ENCODE measurements at regions not wholly inside any gene's neighbourhood (a gene's known extent, or its start where the extent isn't known, plus 50 kb on each side); places are given as distances from the start of the nearest gene placed in this dataset.

- H3K27ac ChIP-seq, result no peak overlapping the region
- WGBS, 2 donors, result 38 to 56% methylated on average over 1 of the region's 1 CpG
- H3K4me1 ChIP-seq, result no peaks in the 10 kb centered on the region
- no peaks in the 10 kb centered on the region for H3K9me3 ChIP-seq
- intact Hi-C loops (cut with DNase I), result no loop called here
- TF ChIP-seq CTCF (IDR thresholded peaks at IDR 0.05) (no peak), POLR2A (IDR thresholded peaks at IDR 0.05) (no peak)
- no peak overlapping the region for H3K4me3 ChIP-seq
- no peak for DNase-seq
- no peaks in the 10 kb centered on the region for H3K36me3 ChIP-seq
- H3K27me3 ChIP-seq, result no peaks in the 10 kb centered on the region
Measured at GRCh38 chr3:118781839-118782238, 252.8 kb downstream of the IGSF11 start.

GRCh38 chr3:118782755-118783202 lies 251.9 kb downstream of the IGSF11 start:
- intact Hi-C loops (cut with DNase I), result no loop called here
- no peaks in the 10 kb centered on the region for H3K27me3 ChIP-seq
- WGBS, 2 donors, result 13% methylated on average over 2 of the region's 2 CpGs

GRCh38 chr3:118785415-118785814 lies 249.2 kb downstream of the IGSF11 start:
- Histone ChIP-seq H3K27ac (no peak overlapping the region), H3K4me1 (no peaks in the 10 kb centered on the region), H3K9me3 (no peaks in the 10 kb centered on the region), H3K27me3 (no peaks in the 10 kb centered on the region), H3K36me3 (no peaks in the 10 kb centered on the region), H3K4me3 (no peak overlapping the region)
- intact Hi-C loops (cut with DNase I), result no loop called here
- no peak for DNase-seq
- TF ChIP-seq POLR2A (IDR thresholded peaks at IDR 0.05) (no peak), CTCF (IDR thresholded peaks at IDR 0.05) (no peak)

More at GRCh38 chr3:118782755-118783202, 251.9 kb downstream of the IGSF11 start:
- no peak overlapping the region for H3K27ac ChIP-seq
- DNase-seq, result no peak
- H3K4me3 ChIP-seq, result no peak overlapping the region
- no peaks in the 10 kb centered on the region for H3K36me3 ChIP-seq
- no peaks in the 10 kb centered on the region for H3K9me3 ChIP-seq
- TF ChIP-seq CTCF (IDR thresholded peaks at IDR 0.05) (no peak), POLR2A (IDR thresholded peaks at IDR 0.05) (no peak)
- H3K4me1 ChIP-seq, result no peaks in the 10 kb centered on the region

- Histone ChIP-seq H3K4me3 (no peak overlapping the region), H3K9me3 (no peaks in the 10 kb centered on the region), H3K27me3 (no peaks in the 10 kb centered on the region), H3K4me1 (no peaks in the 10 kb centered on the region), H3K36me3 (no peaks in the 10 kb centered on the region), H3K27ac (no peak overlapping the region)
- WGBS, 2 donors, result 71 to 75% methylated on average over 5 of the region's 5 CpGs
- no peak for DNase-seq
- TF ChIP-seq POLR2A (IDR thresholded peaks at IDR 0.05) (no peak), CTCF (IDR thresholded peaks at IDR 0.05) (no peak)
- intact Hi-C loops (cut with DNase I), result no loop called here
Measured at GRCh38 chr3:118791246-118791645, 243.4 kb downstream of the IGSF11 start.

- H3K9me3 ChIP-seq, result no peaks in the 10 kb centered on the region
- 8 to 38% methylated on average over 2 to 4 of the region's 4 CpGs for WGBS, 2 donors
- no peaks in the 10 kb centered on the region for H3K4me1 ChIP-seq
- TF ChIP-seq POLR2A (IDR thresholded peaks at IDR 0.05) (no peak), CTCF (IDR thresholded peaks at IDR 0.05) (no peak)
- no peak overlapping the region for H3K4me3 ChIP-seq
- intact Hi-C loops (cut with DNase I), result no loop called here
- no peak overlapping the region for H3K27ac ChIP-seq
- no peaks in the 10 kb centered on the region for H3K36me3 ChIP-seq
- no peaks in the 10 kb centered on the region for H3K27me3 ChIP-seq
- DNase-seq, result no peak
Measured at GRCh38 chr3:118792191-118792590, 242.5 kb downstream of the IGSF11 start.
